Testis (tissue), 2 donors: ENCODE measurements at regions not wholly inside any gene's neighbourhood (a gene's known extent, or its start where the extent isn't known, plus 50 kb on each side); places are given as distances from the start of the nearest gene placed in this dataset.

Source experiments
- DNase-seq: peaks from one replicate; pipeline ENCODE4 v3.0.0-alpha.2; 2019
- H3K27ac ChIP-seq, 2 donors: fragments of 200-600 bp; sonication (generic); one replicate each; pipeline ENCODE4 v1.5.1; 2019
- H3K27me3 ChIP-seq: fragments of 200-600 bp; sonication (generic); one replicate; pipeline ENCODE4 v1.5.1; 2019
- H3K36me3 ChIP-seq: fragments of 200-600 bp; sonication (generic); one replicate; pipeline ENCODE4 v1.5.1; 2017; ENCODE audit warnings: low read depth; ENCODE audit errors: missing control alignments
- H3K4me1 ChIP-seq: fragments of 200-600 bp; sonication (generic); one replicate; pipeline ENCODE4 v1.5.1; 2019
- H3K4me3 ChIP-seq, 2 donors: fragments of 200-600 bp; sonication (generic); one replicate each; pipeline ENCODE4 v1.5.1; 2017 to 2019
- H3K9me3 ChIP-seq: fragments of 200-600 bp; sonication (generic); one replicate; pipeline ENCODE4 v1.5.1; 2017
- POLR2A ChIP-seq: fragments of 450-650 bp; IDR thresholded peaks from one replicate; pipeline ENCODE4 v1.6.1; 2017; ENCODE audit warnings: antibody characterized with exemption, mild to moderate bottlenecking, moderate library complexity
- WGBS, 2 donors: methylation state at CpG; one replicate each; pipeline ENCODE4 v1.1.5; 2018; 5-methylcytosine and 5-hydroxymethylcytosine counted together
- intact Hi-C: fragments of 100-400 bp; cut with DNase I; formaldehyde crosslinking; loops from one replicate; pipeline ENCODE4 v1.15.1; 2023; ENCODE audit warnings: low total_unique reads
- TF ChIP-seq, protein P1 (sequence below), 3 experiments: fragments of 450-650 bp in 2 of 3; fragments of 200-600 bp in 1 of 3; sonication (generic) in 1 of 3; IDR thresholded peaks; one replicate each; pipeline ENCODE4 v1.5.1; 2016 to 2019; ENCODE audit warnings: antibody characterized with exemption in 3 of 3, mild to moderate bottlenecking in 2 of 3, moderate library complexity in 1 of 3

DNA sequence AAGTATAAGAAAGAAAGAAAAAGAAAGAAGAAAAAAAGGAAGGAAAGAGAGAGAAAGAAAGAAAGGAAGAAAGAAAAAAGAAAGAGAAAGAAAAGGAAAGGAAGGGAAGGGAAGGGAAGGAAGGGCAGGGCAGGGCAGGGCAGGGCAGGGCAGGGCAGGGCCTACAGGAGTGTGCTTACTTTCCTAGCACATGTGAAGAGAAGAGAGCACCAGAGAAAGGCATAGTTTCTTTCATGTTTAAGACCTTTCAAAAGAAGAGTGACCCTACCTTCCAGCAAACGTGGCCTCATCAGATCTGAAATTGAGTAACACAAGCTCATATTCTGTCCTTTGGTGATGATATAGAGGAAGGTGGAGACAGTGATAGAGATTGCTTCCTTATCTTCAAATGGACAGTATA is 899.3 kb upstream of the RAG2 start:
- intact Hi-C loops: no loop called here
- Histone ChIP-seq H3K27ac (no peak overlapping the region), H3K27me3 (no peaks in the 10 kb centered on the region), H3K4me3 (no peak overlapping the region), H3K36me3 (no peaks in the 10 kb centered on the region), H3K4me1 (no peaks in the 10 kb centered on the region), H3K9me3 (no peaks in the 10 kb centered on the region)
- no peak for DNase-seq
- 78 to 79% methylated on average over 1 of the region's 1 CpG for WGBS, 2 donors
- no peak for TF ChIP-seq POLR2A
- TF ChIP-seq, protein P1, sequence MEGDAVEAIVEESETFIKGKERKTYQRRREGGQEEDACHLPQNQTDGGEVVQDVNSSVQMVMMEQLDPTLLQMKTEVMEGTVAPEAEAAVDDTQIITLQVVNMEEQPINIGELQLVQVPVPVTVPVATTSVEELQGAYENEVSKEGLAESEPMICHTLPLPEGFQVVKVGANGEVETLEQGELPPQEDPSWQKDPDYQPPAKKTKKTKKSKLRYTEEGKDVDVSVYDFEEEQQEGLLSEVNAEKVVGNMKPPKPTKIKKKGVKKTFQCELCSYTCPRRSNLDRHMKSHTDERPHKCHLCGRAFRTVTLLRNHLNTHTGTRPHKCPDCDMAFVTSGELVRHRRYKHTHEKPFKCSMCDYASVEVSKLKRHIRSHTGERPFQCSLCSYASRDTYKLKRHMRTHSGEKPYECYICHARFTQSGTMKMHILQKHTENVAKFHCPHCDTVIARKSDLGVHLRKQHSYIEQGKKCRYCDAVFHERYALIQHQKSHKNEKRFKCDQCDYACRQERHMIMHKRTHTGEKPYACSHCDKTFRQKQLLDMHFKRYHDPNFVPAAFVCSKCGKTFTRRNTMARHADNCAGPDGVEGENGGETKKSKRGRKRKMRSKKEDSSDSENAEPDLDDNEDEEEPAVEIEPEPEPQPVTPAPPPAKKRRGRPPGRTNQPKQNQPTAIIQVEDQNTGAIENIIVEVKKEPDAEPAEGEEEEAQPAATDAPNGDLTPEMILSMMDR (IDR thresholded peaks at IDR 0.05): no peak

DNA sequence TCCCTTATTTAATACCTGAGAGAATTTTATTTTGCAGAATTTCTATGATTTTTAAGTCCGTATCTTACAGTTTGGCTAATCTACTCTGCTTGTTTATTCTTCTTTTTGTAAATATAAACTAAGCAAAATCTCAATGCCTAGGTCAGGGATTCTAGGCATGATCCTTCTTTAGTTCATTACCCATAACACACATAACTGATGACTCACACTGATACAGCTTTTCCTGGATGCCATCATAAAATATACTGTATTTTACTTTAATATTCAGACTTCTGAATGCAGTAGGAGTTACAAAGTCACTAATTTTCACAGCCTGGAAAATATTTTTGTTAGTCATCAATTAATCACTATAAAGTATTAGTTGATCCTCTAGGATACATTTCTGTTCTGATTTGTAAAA is 898.2 kb upstream of the RAG2 start:
- TF ChIP-seq, protein P1 (IDR thresholded peaks at IDR 0.05): no peak
- no peak for TF ChIP-seq POLR2A
- WGBS, 2 donors: 89 to 91% methylated on average over 1 of the region's 1 CpG
- Histone ChIP-seq H3K9me3 (no peaks in the 10 kb centered on the region), H3K27me3 (no peaks in the 10 kb centered on the region), H3K4me3 (no peak overlapping the region), H3K4me1 (no peaks in the 10 kb centered on the region), H3K27ac (no peak overlapping the region), H3K36me3 (no peaks in the 10 kb centered on the region)
- intact Hi-C loops: no loop called here
- no peak for DNase-seq

DNA sequence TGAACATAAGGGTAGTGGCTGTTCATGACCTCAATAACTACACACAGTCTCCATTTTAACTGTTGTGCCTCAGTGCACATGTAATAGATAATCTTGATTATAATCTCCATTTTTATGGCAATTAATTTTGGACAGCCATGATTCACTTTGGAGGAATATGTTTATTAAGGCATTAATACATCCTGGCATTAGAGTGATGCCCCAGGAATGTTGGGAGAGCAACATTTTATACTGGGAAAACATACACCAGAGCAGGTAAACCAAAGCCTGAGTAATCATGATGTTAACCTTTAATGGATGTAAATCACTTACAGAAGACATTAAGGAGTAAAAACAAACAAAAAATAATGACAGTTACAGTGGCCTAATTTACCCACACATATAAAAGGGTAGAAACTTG is 886.3 kb upstream of the RAG2 start:
- H3K36me3 ChIP-seq: no peaks in the 10 kb centered on the region
- no peaks in the 10 kb centered on the region for H3K27me3 ChIP-seq
- intact Hi-C loops: no loop called here
- no peaks in the 10 kb centered on the region for H3K9me3 ChIP-seq
- DNase-seq: no peak
- no peaks in the 10 kb centered on the region for H3K4me1 ChIP-seq
- H3K27ac ChIP-seq: no peak overlapping the region
- no peak overlapping the region for H3K4me3 ChIP-seq
- TF ChIP-seq POLR2A: no peak
- TF ChIP-seq, protein P1 (IDR thresholded peaks at IDR 0.05): no peak

DNA sequence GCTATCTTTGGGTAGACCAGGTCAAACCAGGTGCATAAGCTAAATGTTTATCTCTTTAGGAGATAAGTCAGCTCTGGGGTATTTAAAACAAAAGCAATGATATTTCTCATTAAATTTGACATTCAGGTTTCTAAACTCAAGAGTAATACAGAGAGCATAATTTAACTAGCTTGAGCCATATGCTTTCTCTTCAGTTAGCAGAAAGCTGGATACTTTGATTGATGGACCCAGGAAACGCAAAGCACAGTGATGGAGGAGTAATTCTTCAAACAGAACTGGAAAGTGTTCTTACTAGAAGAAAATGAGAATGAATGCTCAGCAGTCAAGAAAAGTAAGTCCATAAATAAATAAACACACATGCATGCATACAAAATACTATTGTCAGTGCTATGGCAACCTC is 885.7 kb upstream of the RAG2 start:
- intact Hi-C loops: no loop called here
- TF ChIP-seq, protein P1 (IDR thresholded peaks at IDR 0.05): no peak
- no peak for TF ChIP-seq POLR2A
- no peaks in the 10 kb centered on the region for H3K27me3 ChIP-seq
- no peaks in the 10 kb centered on the region for H3K4me1 ChIP-seq
- no peaks in the 10 kb centered on the region for H3K9me3 ChIP-seq
- no peak overlapping the region for H3K4me3 ChIP-seq
- 68 to 90% methylated on average over 1 of the region's 1 CpG for WGBS, 2 donors
- no peak overlapping the region for H3K27ac ChIP-seq
- H3K36me3 ChIP-seq: no peaks in the 10 kb centered on the region
- DNase-seq: no peak

DNA sequence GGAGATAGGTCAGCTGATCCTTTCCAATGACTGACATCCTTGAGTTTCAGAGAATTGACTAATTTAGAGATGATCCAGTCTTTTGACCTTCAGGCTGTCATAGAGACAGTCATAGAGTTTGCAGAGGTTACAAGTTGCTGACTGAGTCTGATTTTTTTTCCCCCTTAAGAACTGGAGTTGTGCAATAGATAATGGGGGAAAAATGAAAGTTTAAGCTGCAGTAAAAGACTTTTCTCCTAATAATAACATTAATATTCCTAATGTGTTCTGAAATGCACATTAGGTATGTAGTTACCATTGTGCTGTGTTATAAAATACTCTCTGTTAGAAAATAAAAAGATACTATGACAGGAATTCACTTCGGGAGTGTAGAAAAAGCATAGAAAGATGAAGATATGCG is 876.9 kb upstream of the RAG2 start:
- Histone ChIP-seq H3K4me3 (no peak overlapping the region), H3K4me1 (no peaks in the 10 kb centered on the region), H3K36me3 (no peaks in the 10 kb centered on the region), H3K27ac (no peak overlapping the region), H3K27me3 (no peaks in the 10 kb centered on the region), H3K9me3 (no peaks in the 10 kb centered on the region)
- DNase-seq: no peak
- WGBS, 2 donors: 30 to 60% methylated on average over 2 of the region's 2 CpGs
- intact Hi-C loops: no loop called here
- TF ChIP-seq, protein P1 (IDR thresholded peaks at IDR 0.05): no peak
- no peak for TF ChIP-seq POLR2A
